H1 (cell line): ENCODE measurements at regions not wholly inside any gene's neighbourhood (a gene's known extent, or its start where the extent isn't known, plus 50 kb on each side); places are given as distances from the start of the nearest gene placed in this dataset.

Experiments used
- ATF2 ChIP-seq: IDR thresholded peaks from 2 replicates; pipeline ENCODE4 v1.6.1; 2012; ENCODE audit warnings: low read length, inconsistent platforms
- BRCA1 ChIP-seq: IDR thresholded peaks from 2 replicates; pipeline ENCODE4 v1.6.1; 2012; ENCODE audit warnings: low read depth, low read length, improper control_type of control experiment
- RXRA ChIP-seq: IDR thresholded peaks from 2 replicates; pipeline ENCODE4 v1.6.1; 2011; ENCODE audit warnings: low read depth, mild to moderate bottlenecking, low read length, moderate library complexity; ENCODE audit not compliant: insufficient read depth

- TF ChIP-seq BRCA1 (no peak), RXRA (no peak), ATF2 (no peak)
- TF ChIP-seq, all 59 proteins: peak for 6
Measured at GRCh38 chr14:30034152-30034551, 106.5 kb upstream of the PRKD1 start (continued).
